NCI-H82 (cell line): ENCODE measurements at regions not wholly inside any gene's neighbourhood (a gene's known extent, or its start where the extent isn't known, plus 50 kb on each side); places are given as distances from the start of the nearest gene placed in this dataset.
A peak's percentile ranks its signal among the peaks of the same experiment; 100 is the strongest.
"Not testable (repeated sequence)": the region's sequence is repeated elsewhere in the genome, so short reads cannot be mapped to it uniquely, and the experiment has no call there.

Experiments
- DNase-seq: peaks from one replicate; lab custom pipeline; 2025; lab: John Stamatoyannopoulos, UW

GRCh38 chr3:87101861-87102625 lies 111.1 kb upstream of the VGLL3 start:
- DNase-seq = no peak

GRCh38 chr3:87097733-87098132 lies 106.8 kb upstream of the VGLL3 start:
- not testable (repeated sequence) for DNase-seq

DNA sequence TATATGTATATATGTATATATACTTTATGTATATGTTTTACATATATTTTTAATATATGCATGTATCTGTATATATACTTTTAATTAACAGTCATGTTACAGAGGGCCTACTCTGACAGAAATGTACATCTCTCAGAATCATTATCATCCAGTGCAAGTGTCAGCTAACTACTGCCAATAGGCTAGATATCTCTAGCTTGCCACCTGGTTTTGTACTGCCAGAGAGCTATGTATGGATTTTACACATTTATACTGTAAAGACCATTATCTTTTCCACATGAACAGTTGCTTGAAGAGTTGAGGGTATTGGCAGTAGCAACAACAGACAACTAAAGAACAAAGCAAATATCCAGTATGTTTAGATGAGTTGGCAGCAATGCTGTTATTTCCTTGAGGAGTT lies 99.7 kb upstream of the VGLL3 start:
- no peak for DNase-seq

- DNase-seq = peak; percentile 62
Observed at GRCh38 chr3:87088993-87089841, 98.3 kb upstream of the VGLL3 start.

DNA sequence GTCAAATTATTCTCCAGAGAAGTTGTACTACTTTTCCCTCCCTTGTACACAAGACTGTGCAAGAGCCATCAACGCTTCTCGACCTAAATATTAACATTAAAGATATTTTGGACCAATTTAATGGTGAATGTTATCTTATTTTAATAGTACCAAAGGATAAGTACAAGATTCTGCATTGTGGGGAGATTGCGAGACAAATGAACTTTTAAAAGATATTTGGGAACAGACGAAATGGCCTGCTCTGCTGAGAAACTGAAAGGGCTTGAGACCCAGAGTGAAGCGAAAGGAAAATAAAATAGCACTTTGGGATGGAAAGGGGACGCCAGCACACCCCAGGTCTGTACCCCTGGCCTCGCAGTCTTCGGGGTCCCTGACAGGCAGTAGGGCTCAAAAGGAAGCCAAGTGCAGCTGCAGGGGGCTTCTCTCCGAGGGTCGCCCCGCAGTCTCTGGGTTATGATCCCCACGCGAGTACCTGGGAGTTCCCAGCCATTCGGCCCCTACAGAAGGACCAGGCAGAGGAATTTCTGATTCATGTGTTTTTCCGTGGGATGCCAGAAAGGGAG lies 97.6 kb upstream of the VGLL3 start:
- no peak for DNase-seq

GRCh38 chr3:87084868-87085267 lies 93.9 kb upstream of the VGLL3 start:
- DNase-seq = no peak

GRCh38 chr3:87082796-87083440 lies 92.0 kb upstream of the VGLL3 start:
- peak; percentile 66 for DNase-seq

- no peak for DNase-seq
Observed at GRCh38 chr3:87077355-87077754, 86.4 kb upstream of the VGLL3 start.

GRCh38 chr3:87076946-87077345 lies 86.0 kb upstream of the VGLL3 start:
- no peak for DNase-seq

DNA sequence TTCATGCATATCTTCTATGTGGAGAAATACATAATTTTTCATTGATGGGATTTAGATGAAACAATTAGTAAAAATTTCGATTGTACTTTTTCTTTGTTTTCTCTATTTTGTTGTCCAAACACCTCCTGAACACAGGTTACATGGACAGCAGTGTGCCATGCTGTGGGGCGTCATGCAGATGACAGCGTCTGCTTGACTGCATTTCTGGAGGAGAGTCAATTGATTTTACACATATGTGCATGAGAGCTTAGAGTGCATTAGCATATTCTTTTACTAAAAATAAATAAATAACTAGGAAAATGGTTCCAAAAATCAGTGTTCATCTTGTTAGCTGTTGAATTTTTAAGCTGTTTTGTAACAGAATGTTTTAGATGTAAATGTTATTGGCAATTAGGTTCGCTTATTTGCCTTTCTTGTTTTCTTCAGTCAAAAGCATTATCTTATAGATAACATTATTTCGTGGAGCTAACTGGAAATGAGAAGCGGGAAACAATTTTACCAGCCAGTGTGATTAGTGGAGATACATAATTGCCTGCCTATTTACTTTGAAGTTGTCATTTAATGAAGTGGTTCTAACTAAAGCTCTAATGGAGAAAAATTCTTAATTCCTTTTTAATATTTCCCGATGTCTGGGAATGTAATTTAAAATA lies 82.7 kb upstream of the VGLL3 start:
- no peak for DNase-seq

DNA sequence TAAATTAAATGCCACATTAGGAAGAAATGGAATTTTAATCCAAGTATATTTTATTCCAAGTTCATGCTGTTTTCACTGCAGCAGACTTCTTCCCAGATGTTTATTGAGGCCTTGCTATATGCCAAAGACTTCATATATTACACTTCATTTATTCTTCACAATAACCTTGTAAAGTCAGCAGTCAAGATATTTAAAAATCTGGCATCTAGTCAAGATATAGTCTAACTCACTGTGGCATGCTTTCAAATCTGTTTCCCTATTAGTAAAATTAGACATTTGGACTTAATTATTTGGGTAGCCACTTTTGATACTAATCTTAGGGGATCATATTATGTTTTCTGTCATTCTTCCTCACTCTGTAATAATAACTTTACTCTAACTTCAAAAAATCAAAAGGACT lies 81.5 kb upstream of the VGLL3 start:
- DNase-seq = no peak

GRCh38 chr3:87069971-87070370 lies 79.0 kb upstream of the VGLL3 start:
- DNase-seq = no peak

GRCh38 chr3:87069021-87069420 lies 78.1 kb upstream of the VGLL3 start:
- no peak for DNase-seq

GRCh38 chr3:87062685-87063084 lies 71.7 kb upstream of the VGLL3 start:
- no peak for DNase-seq

DNA sequence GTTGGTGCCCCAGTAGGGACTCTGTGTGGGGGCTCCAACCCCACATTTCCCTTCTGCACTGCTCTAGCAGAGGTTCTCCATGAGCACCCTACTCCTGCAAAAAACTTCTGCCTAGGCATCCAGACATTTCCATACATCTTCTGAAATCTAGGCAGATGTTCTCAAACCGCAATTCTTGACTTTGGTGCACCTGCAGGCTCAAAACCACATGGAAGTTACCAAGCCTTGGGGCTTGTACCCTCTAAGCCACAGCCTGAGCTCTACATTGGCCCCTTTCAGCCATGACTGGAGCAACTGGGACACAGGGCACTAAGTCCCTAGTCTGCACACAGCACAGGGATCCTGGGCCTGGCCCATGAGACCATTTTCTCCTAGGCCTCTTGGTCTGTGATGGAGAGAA lies 66.5 kb upstream of the VGLL3 start:
- no peak for DNase-seq

GRCh38 chr3:87053553-87053952 lies 62.6 kb upstream of the VGLL3 start:
- DNase-seq = no peak

- DNase-seq = no peak
Observed at GRCh38 chr3:87052499-87053260, 61.7 kb upstream of the VGLL3 start.

DNA sequence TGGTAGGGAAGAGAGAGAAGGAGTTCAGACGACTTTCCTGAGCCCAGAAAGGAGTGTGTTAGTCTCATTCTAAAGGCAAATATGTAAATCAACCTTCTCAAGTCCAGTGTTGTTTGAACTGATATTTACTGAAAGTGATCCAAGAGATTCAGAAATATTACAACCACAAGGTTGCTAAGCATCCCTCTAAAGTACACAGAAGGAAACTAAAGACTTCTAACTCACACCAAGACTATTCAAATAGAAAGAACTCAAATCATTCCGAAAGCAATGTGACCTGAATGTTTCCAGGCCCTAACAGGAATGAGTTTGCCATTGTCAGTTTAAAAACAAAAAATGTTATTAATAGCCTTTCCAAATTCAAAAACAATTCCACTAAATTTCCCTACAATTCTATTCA lies 56.9 kb upstream of the VGLL3 start:
- no peak for DNase-seq

DNA sequence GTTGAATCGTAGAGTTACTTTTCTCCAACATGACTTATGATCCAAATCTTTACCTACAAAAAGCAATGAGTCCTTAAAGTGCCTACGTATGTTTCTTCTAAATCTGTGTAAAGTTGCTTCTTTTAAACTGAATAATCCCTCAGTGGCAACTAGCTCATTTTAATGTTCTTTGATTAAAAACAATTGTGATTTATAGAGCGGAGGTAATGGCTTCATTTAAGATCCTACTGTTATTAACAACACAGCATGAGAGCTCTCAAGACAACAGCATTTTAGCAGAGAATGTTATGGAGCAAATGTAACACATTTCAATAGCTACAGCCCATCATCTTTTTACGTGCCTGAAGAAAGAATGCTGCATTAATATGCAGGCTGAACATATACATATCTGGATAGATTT lies 55.3 kb upstream of the VGLL3 start:
- no peak for DNase-seq

DNA sequence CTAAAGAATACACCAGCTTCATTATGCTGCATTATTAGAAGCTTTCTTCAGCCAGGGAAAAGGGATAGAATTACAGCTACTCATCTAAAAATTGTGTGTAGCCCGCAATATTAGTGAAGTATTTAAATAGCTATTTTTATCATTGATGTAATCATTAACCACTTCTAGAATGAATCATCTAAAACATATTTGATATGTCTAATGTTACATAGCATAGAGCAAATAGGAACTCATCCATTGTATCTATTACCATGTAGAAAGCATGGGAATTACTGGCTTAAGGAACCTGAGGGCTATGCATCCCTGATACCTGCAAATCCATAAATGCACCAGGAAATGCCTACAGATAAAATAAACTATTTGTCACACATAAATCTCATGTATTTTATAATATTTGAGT lies 54.5 kb upstream of the VGLL3 start:
- no peak for DNase-seq

DNA sequence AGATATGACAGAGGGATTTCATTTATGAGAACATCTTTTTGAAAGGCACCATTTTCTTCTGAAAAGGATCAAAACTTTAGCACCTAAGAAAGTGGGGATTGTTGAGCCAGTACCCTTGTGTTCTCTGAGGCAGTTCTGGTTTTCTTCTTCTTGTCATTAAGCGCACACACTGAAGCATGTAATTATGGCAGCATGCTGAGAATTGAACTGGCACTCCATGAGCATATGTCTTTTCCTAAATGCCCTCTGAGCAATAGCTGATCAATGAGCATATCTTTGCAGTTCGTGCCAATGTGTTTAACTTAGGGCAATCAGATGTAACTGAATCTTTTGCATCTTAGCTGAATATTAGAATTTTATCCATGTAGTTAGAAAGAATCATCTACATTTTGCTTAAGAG lies 53.9 kb upstream of the VGLL3 start:
- DNase-seq = no peak
